Activated CD4-positive, alpha-beta T cell treated with anti-CD3 and anti-CD28 coated beads, Interleukin-2, amount 50 U/mL, for 4 hours (primary cell): ENCODE measurements at regions not wholly inside any gene's neighbourhood (a gene's known extent, or its start where the extent isn't known, plus 50 kb on each side); places are given as distances from the start of the nearest gene placed in this dataset.
"Not testable (repeated sequence)": the region's sequence is repeated elsewhere in the genome, so short reads cannot be mapped to it uniquely, and the experiment has no call there.

Experiments
- DNase-seq, 2 experiments: peaks; one replicate each; pipeline ENCODE4 v3.0.0-alpha.2; 2020

DNA sequence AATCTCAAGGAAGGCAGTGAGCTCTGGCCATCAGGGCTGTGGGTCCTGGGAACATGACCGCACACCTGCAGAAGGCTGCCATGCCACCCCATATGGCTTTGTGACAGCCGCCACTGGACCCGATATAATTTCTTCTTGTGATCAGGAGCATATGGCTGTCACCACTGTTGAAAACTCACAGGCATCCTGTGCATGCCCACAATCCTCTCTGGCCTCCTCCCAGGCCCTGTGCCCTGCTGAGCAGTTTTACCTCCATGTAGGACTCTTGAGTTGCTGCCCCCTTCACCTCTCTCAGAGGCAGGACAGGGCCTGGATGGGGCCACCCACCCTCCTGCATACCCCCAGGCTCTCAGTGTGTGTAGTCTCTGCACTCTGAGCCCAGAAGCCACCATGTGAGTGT is 391.9 kb upstream of the AKR1E2 start:
- no peak for DNase-seq

GRCh38 chr10:4431114-4431863 is 394.7 kb upstream of the AKR1E2 start:
- DNase-seq = no peak

- DNase-seq = no peak
Measured at GRCh38 chr10:4429571-4429970, 396.4 kb upstream of the AKR1E2 start.

DNA sequence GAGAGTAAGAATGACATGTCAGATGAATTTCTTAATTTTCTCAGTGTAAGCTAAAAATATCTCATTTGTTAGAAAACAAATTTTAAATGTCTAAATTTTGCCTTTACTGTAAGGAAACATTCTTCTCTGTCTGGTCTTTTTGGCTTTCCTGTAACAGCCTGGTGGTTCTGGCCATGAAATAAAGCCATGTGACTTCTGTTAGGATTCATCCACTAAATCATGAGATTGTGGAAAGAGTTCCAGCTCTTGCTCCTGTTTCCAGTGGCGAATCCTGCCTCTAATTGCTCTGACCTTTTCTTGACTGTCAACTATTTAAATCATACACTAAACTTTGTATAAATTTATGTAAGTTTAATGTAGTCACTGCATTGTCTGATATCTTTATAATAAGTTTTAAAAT is 398.5 kb upstream of the AKR1E2 start:
- DNase-seq = no peak

DNA sequence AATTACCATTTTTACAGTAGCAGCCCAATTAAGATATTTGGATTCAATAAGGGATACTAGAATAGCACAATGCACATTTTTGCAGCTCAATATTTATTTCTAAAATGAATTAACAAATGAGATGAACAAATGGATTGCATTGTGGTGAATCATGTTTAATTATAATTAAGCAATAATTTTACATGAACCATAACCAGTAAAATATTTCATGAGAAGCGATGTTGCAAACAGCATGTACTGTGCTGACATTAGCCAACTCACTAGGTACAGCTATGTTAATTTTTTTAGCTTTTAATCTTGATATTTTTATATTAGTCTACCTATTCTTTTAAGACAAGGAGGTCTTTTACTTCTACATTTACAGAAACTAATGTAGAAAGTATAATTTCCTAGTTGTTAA is 399.1 kb upstream of the AKR1E2 start:
- DNase-seq = no peak

GRCh38 chr10:4409319-4409718 is 416.7 kb upstream of the AKR1E2 start:
- DNase-seq = no peak

GRCh38 chr10:4407783-4408182 is 418.2 kb upstream of the AKR1E2 start:
- DNase-seq = no peak

DNA sequence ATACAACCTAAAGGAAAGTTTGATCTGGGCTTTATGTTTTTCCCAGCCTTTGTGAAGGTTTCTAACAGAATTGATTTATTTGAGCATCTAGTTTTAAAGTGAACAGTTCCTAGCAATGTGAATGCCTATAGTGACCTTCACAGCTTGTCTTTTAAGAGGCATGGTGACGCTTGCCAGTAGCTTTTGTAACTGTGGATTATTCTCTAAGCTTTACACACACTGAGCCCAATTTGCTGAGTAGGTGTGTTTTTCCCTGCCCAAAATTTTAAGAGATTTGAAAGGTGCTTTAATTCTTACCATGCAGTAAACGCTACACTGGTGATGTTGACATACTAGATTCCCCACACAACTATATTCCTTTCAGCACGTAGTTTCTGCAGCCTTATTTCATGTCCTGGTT is 420.2 kb upstream of the AKR1E2 start:
- DNase-seq = no peak

GRCh38 chr10:4403638-4404252 is 422.3 kb upstream of the AKR1E2 start:
- no peak for DNase-seq

DNA sequence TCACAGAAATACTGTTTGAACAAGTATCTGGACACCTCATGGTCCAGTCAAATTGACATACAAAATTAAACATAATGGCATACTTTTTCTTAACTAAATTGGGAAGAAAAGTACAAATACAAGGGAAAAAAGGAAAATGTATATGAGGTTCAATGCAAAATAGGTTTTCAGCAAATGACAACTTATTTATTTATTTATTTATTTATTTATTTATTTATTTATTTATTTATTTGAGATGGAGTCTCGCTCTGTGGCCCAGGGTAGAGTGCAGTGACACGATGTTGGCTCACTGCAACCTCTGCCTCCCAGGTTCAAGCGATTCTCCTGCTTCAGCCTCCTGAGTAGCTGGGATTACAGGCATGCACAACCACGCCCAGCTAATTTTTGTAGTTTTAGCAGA is 424.9 kb upstream of the AKR1E2 start:
- DNase-seq = not testable (repeated sequence)

GRCh38 chr10:4399556-4399955 is 426.5 kb upstream of the AKR1E2 start:
- no peak for DNase-seq

- DNase-seq = no peak
Measured at GRCh38 chr10:4398602-4399001, 427.4 kb upstream of the AKR1E2 start.

DNA sequence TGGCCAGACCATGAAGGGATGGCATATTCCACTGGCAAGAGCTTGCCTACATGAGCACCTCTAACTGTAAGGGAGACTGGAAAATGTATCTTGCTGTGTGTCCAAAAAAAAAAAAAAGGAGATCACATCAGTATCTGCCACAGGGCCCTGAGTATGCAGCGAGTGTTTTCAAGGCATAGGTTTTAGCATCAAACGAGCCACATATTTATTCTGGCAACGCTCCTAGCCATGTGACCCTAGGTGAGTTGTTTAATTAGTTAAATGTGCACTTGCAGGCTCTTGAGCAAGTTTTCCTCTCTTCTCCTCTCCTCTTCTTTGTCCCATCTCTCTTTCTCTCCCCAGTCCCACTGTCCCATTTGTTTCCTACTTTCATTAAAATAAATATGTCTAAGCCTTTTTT is 428.7 kb upstream of the AKR1E2 start:
- no peak for DNase-seq

DNA sequence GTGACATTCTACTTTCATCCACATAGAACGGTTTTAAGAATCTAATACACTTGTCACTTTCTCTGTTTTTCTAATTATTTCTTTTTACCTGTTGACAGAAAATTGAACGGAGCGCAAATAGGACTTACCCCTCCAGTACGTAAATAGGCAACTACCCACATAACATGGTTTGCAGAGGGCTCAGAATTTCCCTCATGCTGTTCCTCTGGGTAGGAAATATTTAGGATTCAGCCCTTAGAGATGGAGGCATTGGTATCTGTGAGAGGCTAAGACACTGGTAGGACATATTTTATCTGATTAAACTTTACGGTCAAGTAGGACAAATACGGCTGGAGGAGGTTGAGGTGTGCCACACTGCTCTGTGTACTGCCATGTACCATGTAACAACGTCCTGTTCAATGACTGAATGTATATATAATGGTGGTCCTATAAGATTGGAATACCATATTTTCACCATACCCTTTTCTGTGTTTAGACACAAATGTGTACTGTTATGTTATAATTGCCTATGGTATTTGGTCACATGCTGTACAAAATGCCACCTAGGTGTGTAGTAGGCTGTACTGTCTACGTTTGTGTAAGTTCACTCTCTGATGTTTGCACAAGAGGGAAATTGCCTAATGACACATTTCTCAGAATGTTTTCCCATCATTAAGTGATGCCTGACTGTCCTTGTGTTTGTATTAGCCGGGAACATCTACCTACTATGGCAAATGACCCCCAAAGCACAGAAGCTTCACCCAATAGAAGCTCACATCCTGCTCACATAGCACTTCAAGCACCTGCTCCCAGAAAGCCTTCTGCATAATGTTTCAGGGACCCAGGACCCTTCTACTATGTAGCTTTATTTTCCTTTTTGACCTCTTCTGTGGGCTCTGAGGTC is 429.4 kb upstream of the AKR1E2 start:
- no peak for DNase-seq

GRCh38 chr10:4395731-4396130 is 430.3 kb upstream of the AKR1E2 start:
- no peak for DNase-seq

DNA sequence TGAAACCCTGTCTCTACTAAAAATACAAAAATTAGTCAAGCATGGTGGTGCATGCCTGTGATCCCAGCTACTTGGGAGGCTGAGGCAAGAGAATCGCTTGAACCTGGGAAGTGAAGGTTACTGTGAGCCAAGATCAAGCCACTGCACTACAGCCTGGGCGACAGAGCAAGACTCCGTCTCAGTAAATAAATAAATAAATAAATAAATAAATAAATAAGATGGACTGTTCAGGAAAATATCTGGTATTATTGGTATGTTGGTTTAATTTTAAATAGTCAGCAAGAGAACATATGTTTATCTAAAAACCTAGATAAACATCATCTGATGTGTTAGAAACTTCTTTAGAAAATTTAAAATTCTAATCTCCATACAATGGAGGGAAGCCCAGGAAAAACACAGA is 431.6 kb upstream of the AKR1E2 start:
- DNase-seq = not testable (repeated sequence)

DNA sequence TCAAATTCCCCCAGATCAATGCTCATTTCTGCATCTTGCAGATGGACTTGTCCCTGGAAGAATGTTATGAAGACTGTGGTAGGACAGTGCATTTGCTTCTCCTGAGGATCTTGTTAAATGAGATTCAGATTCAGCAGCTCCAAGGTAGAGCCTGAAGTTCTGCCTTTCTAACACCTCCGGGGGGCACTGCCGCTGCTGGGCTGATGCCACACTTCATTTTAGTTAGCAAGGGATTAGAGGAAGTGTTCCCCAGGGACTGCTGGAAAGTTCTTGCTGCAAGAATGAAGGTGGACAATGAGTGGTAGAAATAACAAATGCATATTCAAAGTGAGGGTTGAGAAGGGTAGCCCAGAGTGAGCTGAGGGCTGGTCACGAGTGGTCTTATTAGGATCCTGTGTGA is 434.3 kb upstream of the AKR1E2 start:
- DNase-seq = no peak

DNA sequence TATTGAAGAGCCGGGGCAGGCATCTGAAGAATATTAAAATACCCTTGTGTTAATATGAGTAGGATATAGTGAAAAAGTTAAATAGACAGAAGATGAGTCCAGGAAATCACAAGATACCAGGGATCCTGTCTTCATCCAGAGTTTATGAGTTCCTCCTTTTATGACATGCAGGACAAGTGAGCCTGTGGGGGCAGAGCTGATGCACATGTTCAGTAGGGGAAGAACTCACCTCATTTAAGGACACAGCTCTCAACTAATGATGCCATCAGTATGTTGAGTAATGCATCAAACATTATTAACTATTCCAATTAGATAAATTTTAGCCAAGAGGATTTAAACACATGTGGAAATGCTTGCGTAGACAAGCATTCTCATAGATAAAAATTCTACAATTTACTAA is 435.8 kb upstream of the AKR1E2 start:
- DNase-seq = no peak

- DNase-seq = no peak
Measured at GRCh38 chr10:4385231-4385870, 440.7 kb upstream of the AKR1E2 start.

GRCh38 chr10:4384245-4384644 is 441.8 kb upstream of the AKR1E2 start:
- DNase-seq = no peak

DNA sequence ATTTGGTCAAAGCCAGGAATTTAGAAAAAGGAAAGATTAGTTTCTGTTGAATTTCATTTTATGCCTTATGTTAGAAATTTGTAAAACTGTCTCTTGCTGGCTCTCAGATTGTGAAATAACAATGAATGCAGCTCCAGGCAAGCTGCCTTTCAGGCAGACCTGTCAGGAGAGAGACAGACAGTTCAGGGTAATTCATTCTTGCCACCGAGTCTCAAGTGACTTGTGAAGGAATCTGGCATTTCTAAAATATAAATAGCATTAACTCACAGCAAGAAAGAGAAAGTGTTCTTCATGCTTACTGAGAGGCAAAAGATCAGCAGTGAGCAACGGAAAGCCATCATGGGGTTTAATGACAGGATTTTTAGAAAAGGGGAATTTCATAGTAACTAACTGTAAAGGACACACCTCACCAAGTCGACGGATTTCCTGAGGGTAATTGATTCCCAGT is 442.3 kb upstream of the AKR1E2 start:
- no peak for DNase-seq

- no peak for DNase-seq
Measured at GRCh38 chr10:4382811-4383210, 443.2 kb upstream of the AKR1E2 start.

DNA sequence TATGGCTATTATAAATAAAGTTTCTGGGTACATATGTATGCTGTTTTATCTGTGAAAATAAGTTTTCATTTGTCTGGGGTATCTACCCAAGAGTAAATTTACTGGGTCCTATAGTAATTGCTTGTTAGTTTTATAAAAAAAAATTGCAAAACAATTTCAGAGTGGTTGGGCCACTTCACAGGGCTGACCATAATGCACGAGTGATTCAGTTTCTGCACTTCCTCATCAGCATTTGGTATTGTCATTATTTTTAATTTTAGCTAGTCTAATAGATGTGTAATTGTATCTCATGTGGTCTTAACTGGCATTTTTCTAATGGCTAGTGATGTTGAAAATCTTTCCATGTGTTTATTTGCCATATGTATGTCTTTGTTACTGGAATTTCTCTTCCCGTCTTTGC is 452.4 kb upstream of the AKR1E2 start:
- DNase-seq = no peak
